ENCODE measurements at regions not wholly inside any gene's neighbourhood (a gene's known extent, or its start where the extent isn't known, plus 50 kb on each side); places are given as distances from the start of the nearest gene placed in this dataset.

DNA sequence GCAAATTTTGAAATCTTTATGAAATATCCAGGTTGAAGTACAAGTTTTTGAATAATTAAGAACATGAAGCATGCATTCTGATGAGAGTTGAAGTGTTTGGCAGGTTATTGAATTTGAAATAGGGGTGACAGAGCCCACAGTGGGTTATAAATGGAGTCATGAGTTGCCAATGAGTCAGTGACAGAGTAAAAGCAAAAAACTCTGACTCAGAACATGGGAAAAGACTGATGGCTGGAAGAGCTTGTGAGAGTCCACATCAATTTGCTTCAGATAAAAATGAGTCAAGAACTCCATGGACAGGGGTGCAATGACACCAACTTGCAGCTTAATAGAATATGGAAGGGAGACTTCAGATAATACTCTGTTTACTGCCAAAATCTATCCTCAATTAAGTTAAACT, 105.3 kb downstream of the SLC6A15 start:
- no peaks in the 10 kb centered on the region for H3K9me2 ChIP-seq (ENCODE audit: low read depth, low read length)
- H3F3A ChIP-seq (ENCODE audit: insufficient read depth, low read length) = no peaks in the 10 kb centered on the region
- no peaks in the 10 kb centered on the region for H4K20me1 ChIP-seq (ENCODE audit: insufficient read depth, low read length)
- no peak overlapping the region for H3K4me3 ChIP-seq (ENCODE audit: low read depth, low read length, poor library complexity, severe bottlenecking)
- H3K79me2 ChIP-seq (ENCODE audit: insufficient read depth, low read length) = no peaks in the 10 kb centered on the region
- H3K27ac ChIP-seq (ENCODE audit: low read depth, low read length, poor library complexity, severe bottlenecking) = no peak overlapping the region
- no peak overlapping the region for H2AFZ ChIP-seq (ENCODE audit: low read length)
- no peak for TF ChIP-seq EZH2 (IDR thresholded peaks at IDR 0.05; ENCODE audit: borderline replicate concordance, low read length)
- TF ChIP-seq, protein P1, sequence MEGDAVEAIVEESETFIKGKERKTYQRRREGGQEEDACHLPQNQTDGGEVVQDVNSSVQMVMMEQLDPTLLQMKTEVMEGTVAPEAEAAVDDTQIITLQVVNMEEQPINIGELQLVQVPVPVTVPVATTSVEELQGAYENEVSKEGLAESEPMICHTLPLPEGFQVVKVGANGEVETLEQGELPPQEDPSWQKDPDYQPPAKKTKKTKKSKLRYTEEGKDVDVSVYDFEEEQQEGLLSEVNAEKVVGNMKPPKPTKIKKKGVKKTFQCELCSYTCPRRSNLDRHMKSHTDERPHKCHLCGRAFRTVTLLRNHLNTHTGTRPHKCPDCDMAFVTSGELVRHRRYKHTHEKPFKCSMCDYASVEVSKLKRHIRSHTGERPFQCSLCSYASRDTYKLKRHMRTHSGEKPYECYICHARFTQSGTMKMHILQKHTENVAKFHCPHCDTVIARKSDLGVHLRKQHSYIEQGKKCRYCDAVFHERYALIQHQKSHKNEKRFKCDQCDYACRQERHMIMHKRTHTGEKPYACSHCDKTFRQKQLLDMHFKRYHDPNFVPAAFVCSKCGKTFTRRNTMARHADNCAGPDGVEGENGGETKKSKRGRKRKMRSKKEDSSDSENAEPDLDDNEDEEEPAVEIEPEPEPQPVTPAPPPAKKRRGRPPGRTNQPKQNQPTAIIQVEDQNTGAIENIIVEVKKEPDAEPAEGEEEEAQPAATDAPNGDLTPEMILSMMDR (IDR thresholded peaks at IDR 0.05; ENCODE audit: low read length) = no peak
- H3K36me3 ChIP-seq (ENCODE audit: insufficient read depth, low read length) = no peaks in the 10 kb centered on the region
- no peak overlapping the region for H3K9ac ChIP-seq (ENCODE audit: low read length)
- H3K4me1 ChIP-seq (ENCODE audit: insufficient read depth, low read length, severe bottlenecking) = no peaks in the 10 kb centered on the region
- H3K27me3 ChIP-seq (ENCODE audit: insufficient read depth, low read length) = no peaks in the 10 kb centered on the region
- no peaks in the 10 kb centered on the region for H3K9me3 ChIP-seq (ENCODE audit: low read length)
- no peak overlapping the region for H3K4me2 ChIP-seq (ENCODE audit: low read length)

DNA sequence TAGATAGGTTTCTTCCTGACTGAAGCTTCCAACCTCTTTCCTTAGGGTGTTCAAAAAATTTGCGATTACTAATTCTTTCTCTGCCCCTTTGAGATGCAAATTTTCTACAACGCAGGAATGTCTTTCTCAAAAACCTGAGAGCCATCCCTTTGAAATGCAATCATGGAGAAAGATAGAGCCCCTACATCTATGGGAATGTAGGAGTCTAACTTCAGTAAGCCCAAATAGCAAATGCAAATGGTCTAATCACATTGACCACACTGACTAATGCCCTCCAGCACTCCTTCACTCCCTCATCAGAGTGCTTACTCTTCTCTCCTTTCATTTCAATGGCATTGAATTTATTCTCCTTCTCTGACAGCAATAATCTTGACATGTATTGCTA, 107.1 kb downstream of the SLC6A15 start:
- Histone ChIP-seq H3K9me3 (ENCODE audit: low read length) (no peaks in the 10 kb centered on the region), H3K27ac (ENCODE audit: low read depth, low read length, poor library complexity, severe bottlenecking) (no peak overlapping the region), H3K36me3 (ENCODE audit: insufficient read depth, low read length) (no peaks in the 10 kb centered on the region), H3K4me1 (ENCODE audit: insufficient read depth, low read length, severe bottlenecking) (no peaks in the 10 kb centered on the region), H4K20me1 (ENCODE audit: insufficient read depth, low read length) (no peaks in the 10 kb centered on the region), H3K4me3 (ENCODE audit: low read depth, low read length, poor library complexity, severe bottlenecking) (no peak overlapping the region), H3K9ac (ENCODE audit: low read length) (no peak overlapping the region), H3F3A (ENCODE audit: insufficient read depth, low read length) (no peaks in the 10 kb centered on the region), H3K27me3 (ENCODE audit: insufficient read depth, low read length) (no peaks in the 10 kb centered on the region), H3K4me2 (ENCODE audit: low read length) (no peak overlapping the region), H2AFZ (ENCODE audit: low read length) (no peak overlapping the region), H3K9me2 (ENCODE audit: low read depth, low read length) (no peaks in the 10 kb centered on the region), H3K79me2 (ENCODE audit: insufficient read depth, low read length) (no peaks in the 10 kb centered on the region)
- TF ChIP-seq, protein P1 (IDR thresholded peaks at IDR 0.05; ENCODE audit: low read length) = no peak

DNA sequence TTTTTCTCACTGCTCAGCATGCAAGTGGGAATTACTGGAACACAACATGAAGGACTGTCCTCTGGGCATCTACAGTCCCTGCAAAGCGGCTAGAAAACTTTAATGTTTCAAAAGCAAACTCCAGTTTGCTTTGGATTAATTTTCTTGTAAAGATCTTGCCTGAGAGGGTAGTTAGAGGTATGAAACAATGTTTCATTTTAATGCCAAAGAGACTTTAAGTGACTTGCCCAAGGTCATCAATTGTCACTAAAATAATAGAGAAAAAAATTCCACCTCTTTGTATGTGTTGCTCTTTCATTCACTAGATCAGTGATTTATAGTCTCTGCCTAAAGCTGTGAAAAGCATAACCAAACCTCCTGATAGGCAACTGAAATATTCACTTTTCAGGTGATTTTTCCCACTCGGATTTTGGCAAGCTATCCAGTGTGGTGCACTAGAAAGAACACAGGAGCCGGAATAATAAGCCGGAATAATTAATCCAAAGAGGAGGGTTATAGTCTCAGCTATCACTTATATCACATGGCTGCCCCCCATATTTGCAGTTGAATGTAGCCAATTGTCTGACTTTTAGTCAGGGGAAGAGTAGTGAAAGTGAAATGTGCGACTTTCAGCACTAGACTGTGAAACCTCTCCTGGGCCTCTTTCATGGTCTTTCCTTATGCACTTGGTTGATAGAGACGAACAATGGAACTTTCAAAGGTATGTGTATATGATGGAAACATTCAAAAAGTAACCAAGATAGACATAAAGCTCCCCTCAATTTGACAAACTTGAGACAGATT, 107.7 kb downstream of the SLC6A15 start:
- H3K9ac ChIP-seq (ENCODE audit: low read length) = no peak overlapping the region

More for the DNA sequence above, 107.7 kb downstream of the SLC6A15 start:
- no peak for TF ChIP-seq EZH2 (IDR thresholded peaks at IDR 0.05; ENCODE audit: borderline replicate concordance, low read length)
- TF ChIP-seq, protein P1 (IDR thresholded peaks at IDR 0.05; ENCODE audit: low read length) = no peak
- H3K9me2 ChIP-seq (ENCODE audit: low read depth, low read length) = no peaks in the 10 kb centered on the region
- no peaks in the 10 kb centered on the region for H3K79me2 ChIP-seq (ENCODE audit: insufficient read depth, low read length)
- no peaks in the 10 kb centered on the region for H3K36me3 ChIP-seq (ENCODE audit: insufficient read depth, low read length)
- no peak overlapping the region for H3K4me2 ChIP-seq (ENCODE audit: low read length)
- no peak overlapping the region for H2AFZ ChIP-seq (ENCODE audit: low read length)
- H3F3A ChIP-seq (ENCODE audit: insufficient read depth, low read length) = no peaks in the 10 kb centered on the region
- H3K27ac ChIP-seq (ENCODE audit: low read depth, low read length, poor library complexity, severe bottlenecking) = no peak overlapping the region
- no peaks in the 10 kb centered on the region for H3K4me1 ChIP-seq (ENCODE audit: insufficient read depth, low read length, severe bottlenecking)
- H3K27me3 ChIP-seq (ENCODE audit: insufficient read depth, low read length) = no peaks in the 10 kb centered on the region
- no peaks in the 10 kb centered on the region for H4K20me1 ChIP-seq (ENCODE audit: insufficient read depth, low read length)
- H3K4me3 ChIP-seq (ENCODE audit: low read depth, low read length, poor library complexity, severe bottlenecking) = no peak overlapping the region
- no peaks in the 10 kb centered on the region for H3K9me3 ChIP-seq (ENCODE audit: low read length)
